HG02981 (cell line): ENCODE measurements at regions not wholly inside any gene's neighbourhood (a gene's known extent, or its start where the extent isn't known, plus 50 kb on each side); places are given as distances from the start of the nearest gene placed in this dataset.

Experiments
- ATAC-seq: cut with Tn5 transposase; IDR thresholded peaks from one replicate; pipeline ENCODE4 v1.9.1; 2021; ENCODE audit warnings: mild to moderate bottlenecking, moderate library complexity; ENCODE audit not compliant: unreplicated experiment

- no peak for ATAC-seq
Observed at GRCh38 chr14:82112210-82112839, 578.7 kb upstream of the SEL1L start.

GRCh38 chr14:82113007-82113406 lies 579.4 kb upstream of the SEL1L start:
- no peak for ATAC-seq

GRCh38 chr14:82113710-82114109 lies 580.1 kb upstream of the SEL1L start:
- ATAC-seq, result no peak

GRCh38 chr14:82116721-82117120 lies 583.1 kb upstream of the SEL1L start:
- ATAC-seq, result no peak

GRCh38 chr14:82122655-82123054 lies 589.0 kb upstream of the SEL1L start:
- ATAC-seq, result no peak

- ATAC-seq, result no peak
Observed at GRCh38 chr14:82124511-82124910, 590.9 kb upstream of the SEL1L start.

- ATAC-seq, result no peak
Observed at GRCh38 chr14:82126006-82126405, 592.4 kb upstream of the SEL1L start.

- no peak for ATAC-seq
Observed at GRCh38 chr14:82134411-82134810, 600.8 kb upstream of the SEL1L start.

GRCh38 chr14:82138431-82138830 lies 604.8 kb upstream of the SEL1L start:
- no peak for ATAC-seq

- no peak for ATAC-seq
Observed at GRCh38 chr14:82146846-82147245, 613.2 kb upstream of the SEL1L start.

- no peak for ATAC-seq
Observed at GRCh38 chr14:82153689-82154088, 620.0 kb upstream of the SEL1L start.

- no peak for ATAC-seq
Observed at GRCh38 chr14:82159624-82160023, 626.0 kb upstream of the SEL1L start.

- no peak for ATAC-seq
Observed at GRCh38 chr14:82180139-82180538, 646.5 kb upstream of the SEL1L start.

GRCh38 chr14:82182646-82183045 lies 649.0 kb upstream of the SEL1L start:
- no peak for ATAC-seq

GRCh38 chr14:82190742-82191141 lies 657.1 kb upstream of the SEL1L start:
- ATAC-seq, result no peak

- no peak for ATAC-seq
Observed at GRCh38 chr14:82192387-82192786, 658.7 kb upstream of the SEL1L start.

GRCh38 chr14:82223276-82223675 lies 689.6 kb upstream of the SEL1L start:
- no peak for ATAC-seq

GRCh38 chr14:82224610-82225009 lies 691.0 kb upstream of the SEL1L start:
- ATAC-seq, result no peak

GRCh38 chr14:82230748-82231147 lies 697.1 kb upstream of the SEL1L start:
- ATAC-seq, result no peak

GRCh38 chr14:82238649-82239048 lies 705.0 kb upstream of the SEL1L start:
- ATAC-seq, result no peak

- ATAC-seq, result no peak
Observed at GRCh38 chr14:82239223-82239622, 705.6 kb upstream of the SEL1L start.

- no peak for ATAC-seq
Observed at GRCh38 chr14:82244791-82245190, 711.1 kb upstream of the SEL1L start.

- no peak for ATAC-seq
Observed at GRCh38 chr14:82251494-82251893, 717.8 kb upstream of the SEL1L start.
